ENCODE measurements at regions not wholly inside any gene's neighbourhood (a gene's known extent, or its start where the extent isn't known, plus 50 kb on each side); places are given as distances from the start of the nearest gene placed in this dataset. TPM values are rescaled to one million over a fixed set of nuclear protein-coding genes. Genes with fewer than 3 reads are reported as not detected.
"Not testable (repeated sequence)": the region's sequence is repeated elsewhere in the genome, so short reads cannot be mapped to it uniquely, and the experiment has no call there.

- TF ChIP-seq ZBTB33 (IDR thresholded peaks at IDR 0.05): no peak
- TF ChIP-seq NR2F2 (IDR thresholded peaks at IDR 0.05): no peak
- no peak for TF ChIP-seq JUND (IDR thresholded peaks at IDR 0.05)
- TF ChIP-seq HNF4A (conservative IDR thresholded peaks at IDR 0.05): no peak
- TF ChIP-seq SP1 (IDR thresholded peaks at IDR 0.05): no peak
- no peak for TF ChIP-seq CTCF (IDR thresholded peaks at IDR 0.05; ENCODE audit: low read depth, low read length, missing input control)
- TF ChIP-seq YY1 (IDR thresholded peaks at IDR 0.05): no peak
Measured at GRCh38 chr11:3434976-3435375, 56.0 kb upstream of the ZNF195 start (continued).

GRCh38 chr11:3429191-3429590, 50.2 kb upstream of the ZNF195 start:
- H3K27ac ChIP-seq (ENCODE audit: low read depth in 1 of 2, low read length in 2 of 2); DNase-seq (ENCODE audit: low spot score); H3K4me1 ChIP-seq (ENCODE audit: control insufficient read depth in 4 of 4, insufficient read depth in 4 of 4, low read length in 3 of 4); H3K36me3 ChIP-seq (ENCODE audit: control insufficient read depth in 4 of 4, insufficient read depth in 3 of 4, low read depth in 1 of 4, low read length in 3 of 4); H3K9me3 ChIP-seq (ENCODE audit: control insufficient read depth in 4 of 4, low read length in 3 of 4); H3K27me3 ChIP-seq (ENCODE audit: control insufficient read depth in 4 of 4, insufficient read depth in 4 of 4, low read length in 3 of 4); H3K4me3 ChIP-seq (ENCODE audit: low read depth in 1 of 3, low read length in 3 of 3); H3K9ac ChIP-seq (ENCODE audit: low read depth in 1 of 2, low read length in 2 of 2): not testable (repeated sequence)
- 42% methylated on average over 6 of the region's 6 CpGs for WGBS

Small RNA genes lying in the stretch of these regions (small RNA-seq; reads per million reads assigned to genes)
- gene SNRPCP5: not detected

Data from liver (tissue), 9 donors.